Sigmoid colon (tissue), 3 donors: ENCODE measurements at regions not wholly inside any gene's neighbourhood (a gene's known extent, or its start where the extent isn't known, plus 50 kb on each side); places are given as distances from the start of the nearest gene placed in this dataset.

Experiments used
- CTCF ChIP-seq, 4 experiments: fragments of 450-650 bp in 3 of 4; fragments of 200-600 bp in 1 of 4; IDR thresholded peaks; one replicate each; pipeline ENCODE4 v1.5.1; 2016 to 2019; ENCODE audit warnings: antibody characterized with exemption in 4 of 4, mild to moderate bottlenecking in 3 of 4, moderate library complexity in 2 of 4
- POLR2A ChIP-seq, 2 donors: fragments of 450-650 bp; IDR thresholded peaks; one replicate each; pipeline ENCODE4 v1.6.1; 2016; ENCODE audit warnings: antibody characterized with exemption in 2 of 2, mild to moderate bottlenecking in 2 of 2, moderate library complexity in 2 of 2

GRCh38 chr12:115511305-115511704 lies 766.2 kb downstream of the MED13L start:
- TF ChIP-seq CTCF (IDR thresholded peaks at IDR 0.05) (no peak), POLR2A (IDR thresholded peaks at IDR 0.05) (no peak)
